HPDE6-E6E7 (cell line): ENCODE measurements at regions not wholly inside any gene's neighbourhood (a gene's known extent, or its start where the extent isn't known, plus 50 kb on each side); places are given as distances from the start of the nearest gene placed in this dataset.

Experiments
- DNase-seq: peaks from one replicate; pipeline ENCODE4 v3.0.0; 2011; ENCODE audit warnings: missing footprints; ENCODE audit errors: extremely low spot score

GRCh38 chr5:31137676-31138075 lies 55.8 kb upstream of the CDH6 start:
- no peak for DNase-seq

- no peak for DNase-seq
Observed at GRCh38 chr5:31135542-31135941, 57.9 kb upstream of the CDH6 start.

- peak; percentile 33 for DNase-seq
Observed at GRCh38 chr5:31133488-31133887, 60.0 kb upstream of the CDH6 start.

GRCh38 chr5:31131381-31131891 lies 62.0 kb upstream of the CDH6 start:
- no peak for DNase-seq

DNA sequence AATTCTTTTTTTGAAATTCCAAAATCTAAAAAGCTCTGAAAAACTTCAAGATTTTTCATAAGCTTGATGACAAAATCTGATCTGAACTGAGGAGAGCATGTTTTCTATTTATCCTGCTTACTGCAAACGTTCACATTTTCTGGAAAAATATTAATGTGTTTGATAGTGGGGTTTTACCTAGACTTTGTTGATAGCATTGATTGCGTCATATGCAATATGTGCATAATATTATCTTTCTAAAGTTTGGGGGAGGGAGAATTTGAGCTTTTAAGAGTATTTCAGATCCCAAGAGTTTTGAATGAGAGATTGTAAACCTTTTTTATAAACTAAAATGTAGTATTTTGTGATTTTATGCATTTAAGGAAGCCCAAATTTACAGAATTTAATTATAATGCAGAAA lies 62.8 kb upstream of the CDH6 start:
- DNase-seq = no peak

DNA sequence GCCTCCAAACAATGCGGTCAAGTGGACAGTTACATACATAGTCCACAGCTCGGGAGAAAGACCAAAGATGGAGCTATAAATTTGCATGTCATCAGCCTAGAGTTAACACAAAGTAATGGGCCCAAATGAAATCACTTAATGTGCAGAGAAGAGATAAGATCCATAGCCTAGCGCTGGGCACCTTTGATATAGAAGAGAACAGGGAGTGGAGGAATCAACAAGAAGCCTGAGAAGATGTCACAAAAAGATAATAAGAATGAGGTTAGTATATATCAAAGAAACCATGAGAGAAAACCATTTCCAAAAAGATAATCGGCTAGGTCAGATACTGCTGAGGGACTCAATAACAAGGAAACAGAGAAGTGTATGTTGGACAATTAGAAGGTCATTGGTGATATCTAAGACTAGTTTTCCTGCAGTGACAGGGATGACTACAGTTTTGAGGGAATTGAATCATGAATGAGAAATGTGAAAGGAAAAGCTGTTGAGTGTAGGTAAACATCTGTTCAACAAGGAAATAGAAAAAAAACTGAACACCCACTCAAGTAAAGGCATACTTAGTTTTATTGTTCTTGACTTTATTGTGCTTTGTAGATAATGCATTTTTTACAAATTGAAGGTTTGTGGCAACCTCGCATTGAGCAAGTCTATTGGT lies 68.7 kb upstream of the CDH6 start:
- no peak for DNase-seq

- DNase-seq = no peak
Observed at GRCh38 chr5:31124026-31124425, 69.5 kb upstream of the CDH6 start.

GRCh38 chr5:31122998-31123951 lies 70.2 kb upstream of the CDH6 start:
- no peak for DNase-seq

DNA sequence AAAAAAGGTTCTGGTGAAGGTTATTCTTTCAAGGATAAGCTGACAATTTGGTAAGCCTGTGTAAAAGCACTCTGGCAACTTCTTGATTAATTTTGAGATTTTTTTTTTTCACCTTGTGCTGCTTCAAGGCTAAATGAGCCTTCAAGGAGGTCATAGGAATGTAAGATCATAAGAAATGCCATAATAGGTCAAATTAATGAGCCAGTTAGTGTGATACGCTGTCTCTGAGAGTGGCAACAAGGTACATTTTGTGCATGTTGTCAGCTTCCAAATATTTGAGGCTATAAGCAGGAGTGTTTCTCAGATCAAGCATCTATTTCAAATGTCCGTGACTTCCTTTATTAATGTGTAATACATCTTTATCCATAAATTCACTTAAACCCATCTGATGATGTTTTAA lies 72.3 kb upstream of the CDH6 start:
- no peak for DNase-seq

DNA sequence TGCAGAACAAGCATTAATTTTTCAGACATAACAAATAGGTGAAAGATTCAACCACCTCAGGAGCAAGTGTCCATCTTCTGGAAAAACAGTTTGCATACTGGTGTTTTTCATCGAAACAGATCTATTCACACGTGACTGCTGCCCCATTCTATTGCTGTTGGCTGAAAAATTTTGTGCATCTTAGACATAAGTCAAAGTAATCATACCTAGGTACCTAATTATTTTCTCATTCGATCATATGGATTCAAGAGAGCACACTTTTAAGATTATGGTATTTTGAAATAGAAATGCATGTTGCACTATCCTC lies 72.9 kb upstream of the CDH6 start:
- no peak for DNase-seq

DNA sequence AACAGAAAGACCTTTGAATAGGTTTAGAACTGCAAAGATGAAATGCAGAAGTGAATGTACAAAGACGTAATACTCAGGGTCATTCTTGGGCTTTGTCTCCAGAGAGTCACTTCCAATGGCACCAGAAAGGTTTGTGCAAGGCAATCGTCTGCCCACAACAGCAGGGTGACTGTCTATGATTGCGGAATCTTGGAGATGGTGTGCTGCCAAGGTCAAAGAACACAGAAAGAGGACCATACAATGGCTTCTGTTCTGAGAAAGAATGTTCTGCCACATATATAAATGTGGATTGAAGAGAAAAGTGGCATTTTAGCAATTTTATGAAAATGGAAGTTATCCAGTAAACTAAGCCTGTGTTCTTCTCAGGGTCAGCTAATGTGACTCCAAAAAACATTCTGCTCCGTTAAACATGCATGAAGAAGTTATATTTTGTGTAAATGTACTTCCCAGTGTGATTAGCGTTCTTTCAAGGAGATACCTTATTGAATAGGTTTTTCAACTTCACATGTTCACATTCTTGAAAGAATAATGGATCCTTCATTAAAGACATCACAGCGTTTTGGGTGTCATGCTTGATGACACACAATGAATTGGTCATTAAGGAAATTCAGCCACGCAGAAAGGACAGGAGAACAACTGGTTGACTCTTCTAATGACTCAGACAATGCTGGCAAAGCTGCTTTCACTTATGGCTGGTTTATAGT lies 73.4 kb upstream of the CDH6 start:
- no peak for DNase-seq

DNA sequence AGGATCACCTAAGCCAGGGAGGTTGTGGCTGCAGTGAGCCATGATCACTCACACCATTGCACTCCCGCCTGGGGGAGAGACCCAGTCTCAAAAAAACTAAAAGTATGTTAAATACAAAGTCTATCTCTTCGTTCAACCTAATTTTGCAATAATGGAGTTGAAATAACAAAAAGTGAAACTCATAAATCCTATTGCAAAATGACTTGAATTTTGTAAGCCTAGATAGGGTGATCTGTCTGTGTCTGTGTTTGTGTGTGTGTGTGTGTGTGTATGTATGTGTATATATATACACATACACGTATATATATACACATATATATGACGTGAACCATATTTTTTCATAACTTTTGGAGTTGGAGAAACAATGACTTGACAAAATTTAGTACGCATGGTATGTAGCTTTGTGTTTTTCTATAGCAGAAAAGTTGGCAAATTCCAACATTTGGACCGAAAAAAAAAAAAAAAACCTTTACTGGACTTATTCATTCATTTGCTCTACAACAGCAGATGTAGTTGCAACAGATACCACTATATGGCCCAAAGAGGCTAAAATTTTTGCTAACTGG lies 76.9 kb upstream of the CDH6 start:
- no peak for DNase-seq

GRCh38 chr5:31114817-31115216 lies 78.7 kb upstream of the CDH6 start:
- DNase-seq = no peak

DNA sequence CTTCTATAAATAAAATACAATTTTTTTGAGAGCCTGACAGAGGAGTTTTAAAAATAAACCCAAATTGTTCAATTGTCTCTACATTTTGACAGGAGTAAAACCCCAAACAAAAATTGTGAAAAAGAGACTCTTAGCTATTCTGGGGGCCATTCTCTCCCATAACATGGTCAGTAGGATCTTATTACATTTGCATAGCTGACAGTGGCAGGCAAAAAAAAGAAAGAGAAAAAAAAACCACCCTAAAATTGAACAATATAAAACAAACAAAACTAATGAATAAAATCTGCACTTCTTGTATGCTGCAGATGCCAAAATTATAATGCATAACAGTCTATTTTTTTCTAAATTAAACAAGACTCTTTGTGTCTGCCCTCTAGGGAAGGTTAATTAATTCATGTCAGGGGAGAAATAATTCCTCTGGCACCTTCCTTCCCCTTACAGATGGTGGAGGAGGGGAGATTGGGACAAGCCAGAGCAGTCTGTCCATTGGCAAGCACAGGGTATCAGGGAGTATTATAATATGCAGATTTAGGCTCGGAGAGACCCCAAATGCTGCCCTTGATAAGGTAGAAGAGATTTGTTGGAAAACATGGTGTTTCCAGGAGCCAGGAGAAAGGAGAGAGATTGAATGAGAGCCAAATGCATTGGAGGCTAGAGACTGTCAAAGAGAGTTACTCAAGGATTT lies 79.7 kb upstream of the CDH6 start:
- no peak for DNase-seq

DNA sequence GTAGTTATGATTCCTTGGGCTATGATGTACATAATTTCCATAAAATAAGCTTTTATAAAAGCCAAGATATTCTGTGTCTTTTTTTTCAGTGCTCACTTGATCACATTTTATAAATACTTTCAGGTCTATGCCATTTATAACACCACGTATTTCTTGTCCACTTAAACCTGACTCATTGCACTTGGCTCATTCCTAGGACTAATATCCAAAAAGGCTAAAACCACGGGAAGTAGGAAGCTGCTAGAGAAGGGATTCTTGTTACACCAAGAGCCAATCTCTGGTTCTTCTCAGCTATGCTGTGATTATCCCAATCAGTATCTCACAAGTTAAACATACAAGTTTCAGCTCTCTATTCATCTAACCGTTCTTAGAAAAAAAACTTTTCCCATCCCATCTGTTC lies 80.4 kb upstream of the CDH6 start:
- no peak for DNase-seq

DNA sequence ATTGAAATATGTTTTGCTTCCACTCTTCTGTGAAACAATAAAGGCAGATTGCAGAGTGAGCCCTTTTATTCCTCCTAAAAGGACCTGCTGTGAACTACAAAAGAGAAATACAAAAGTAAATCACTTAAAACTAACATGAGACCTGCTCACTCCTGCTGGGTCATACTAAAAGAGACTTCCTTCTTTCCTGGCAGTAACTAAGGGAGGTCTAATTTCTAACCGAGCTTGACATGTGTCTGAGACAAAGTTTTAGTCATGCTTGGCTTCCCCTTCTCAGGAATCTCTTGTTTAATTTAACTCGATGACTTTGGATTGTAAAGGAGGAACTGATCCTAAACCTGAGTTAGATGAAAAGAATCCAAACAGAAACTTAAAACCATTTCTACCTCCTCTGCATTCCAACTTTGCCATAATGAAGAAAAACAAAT lies 86.4 kb upstream of the CDH6 start:
- no peak for DNase-seq

DNA sequence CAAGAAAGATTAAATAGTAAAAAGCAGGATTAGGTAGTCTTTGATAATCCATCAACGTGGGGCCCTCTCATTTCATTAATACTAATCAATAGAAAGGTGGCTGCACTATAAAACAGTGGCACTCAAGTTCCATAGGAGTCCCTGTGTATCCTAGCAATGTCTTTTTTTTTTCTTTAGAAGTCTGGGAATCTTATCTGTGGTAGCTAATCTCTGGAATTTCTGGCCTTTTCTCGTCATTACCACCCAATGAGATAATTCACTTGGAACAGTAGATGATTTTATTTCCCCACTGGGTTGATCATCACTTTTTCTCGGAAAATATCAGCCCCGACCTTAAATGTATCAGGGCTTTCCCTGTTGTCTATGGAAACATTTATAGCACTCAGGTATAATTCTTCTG lies 86.8 kb upstream of the CDH6 start:
- DNase-seq = no peak

- DNase-seq = no peak
Observed at GRCh38 chr5:31106278-31106677, 87.2 kb upstream of the CDH6 start.

DNA sequence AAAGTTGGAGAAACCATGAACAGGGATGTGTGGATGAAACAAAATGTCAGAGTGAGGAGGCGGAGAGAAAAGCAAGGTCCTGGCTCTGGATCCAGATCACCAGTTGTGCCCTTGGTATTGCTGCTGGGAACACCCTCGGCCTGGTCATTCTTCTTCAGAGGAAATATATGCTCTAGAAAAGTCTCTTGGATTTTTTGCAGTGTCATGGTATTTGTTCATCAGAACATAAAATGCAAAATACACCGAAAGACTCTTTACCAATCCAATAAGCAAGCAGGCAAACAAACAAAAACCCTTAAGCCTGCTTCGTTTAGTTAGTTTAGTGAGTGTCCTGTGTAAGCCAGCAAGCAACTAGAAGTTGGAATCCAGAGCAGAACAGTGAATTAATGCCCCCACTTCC lies 88.7 kb upstream of the CDH6 start:
- no peak for DNase-seq

GRCh38 chr5:31100781-31101310 lies 92.6 kb upstream of the CDH6 start:
- DNase-seq = no peak

DNA sequence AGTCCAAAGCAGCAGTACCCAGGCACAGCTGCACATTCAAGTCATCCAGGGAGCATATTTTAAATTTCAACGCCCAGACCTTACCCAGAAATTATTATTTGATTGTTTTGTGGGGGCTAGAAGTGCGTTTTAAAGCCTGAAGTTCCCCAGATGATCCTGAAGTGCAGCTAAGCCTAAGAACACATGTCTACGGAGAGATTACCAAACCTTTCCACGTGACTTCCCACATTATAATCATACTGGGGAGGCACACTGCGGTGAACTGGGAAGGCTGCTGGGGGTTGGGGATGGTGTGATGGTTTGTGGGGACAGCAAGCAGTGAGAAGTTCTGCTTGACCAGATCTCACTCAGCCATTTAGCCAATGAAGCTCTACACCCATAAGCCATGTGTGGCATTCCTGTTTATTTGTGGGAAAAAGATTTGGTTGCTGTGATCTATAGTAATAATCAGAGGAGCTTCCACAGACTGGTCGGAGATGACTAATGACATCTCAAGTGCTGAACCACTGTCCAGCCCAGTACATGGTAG lies 93.4 kb upstream of the CDH6 start:
- DNase-seq = no peak
